H1 (cell line): ENCODE measurements at regions not wholly inside any gene's neighbourhood (a gene's known extent, or its start where the extent isn't known, plus 50 kb on each side); places are given as distances from the start of the nearest gene placed in this dataset.

Experiments used
- CTCF ChIA-PET: fragments of 300-600 bp; sonication (Branson Sonifier 250); formaldehyde crosslinking; loops from one replicate; lab custom pipeline; 2021; ENCODE audit not compliant: partially characterized antibody; lab: Charles Lee
- POLR2A ChIA-PET: fragments of 300-600 bp; sonication (Branson Sonifier 250); formaldehyde crosslinking; loops from one replicate; lab custom pipeline; 2021; ENCODE audit warnings: inconsistent platforms; ENCODE audit not compliant: partially characterized antibody; lab: Charles Lee
- DNase-seq, 2 experiments: peaks; one replicate each; pipeline versions ENCODE4 v3.0.0 to v3.0.0-alpha.2; 2010 to 2022; ENCODE audit warnings: low spot score in 2 of 2, low read depth in 1 of 2, mixed read lengths in 1 of 2
- FAIRE-seq: peaks from 2 replicates; lab custom pipeline; 2011; peaks lifted over from hg19 to GRCh38; lab: Jason Lieb, UNC
- H2AFZ ChIP-seq: 2 replicates; pipeline ENCODE4 v1.8.1; 2012; ENCODE audit warnings: low read length, inconsistent platforms
- H2AK5ac ChIP-seq: 2 replicates; pipeline ENCODE4 v1.6.1; 2013; ENCODE audit warnings: low read depth, low read length
- H2BK120ac ChIP-seq: replicated peaks from 2 replicates; pipeline ENCODE3; 2013; ENCODE audit warnings: low read depth, low read length, inconsistent platforms
- H2BK12ac ChIP-seq: 2 replicates; pipeline ENCODE4 v1.6.1; 2013; ENCODE audit warnings: low read depth, low read length
- H2BK15ac ChIP-seq: 2 replicates; pipeline ENCODE4 v1.6.1; 2013; ENCODE audit warnings: low read length
- H2BK20ac ChIP-seq: 2 replicates; pipeline ENCODE4 v1.6.1; 2013; ENCODE audit warnings: low read length
- H2BK5ac ChIP-seq: 2 replicates; pipeline ENCODE4 v1.6.1; 2013; ENCODE audit warnings: low read depth, low read length
- H3K14ac ChIP-seq: 2 replicates; pipeline ENCODE4 v1.6.1; 2013; ENCODE audit warnings: inconsistent platforms; ENCODE audit not compliant: insufficient read length
- H3K18ac ChIP-seq: 2 replicates; pipeline ENCODE4 v1.6.1; 2013; ENCODE audit warnings: low read length; ENCODE audit errors: extremely low read depth
- H3K23ac ChIP-seq: 2 replicates; pipeline ENCODE4 v1.6.1; 2013; ENCODE audit warnings: inconsistent platforms; ENCODE audit not compliant: insufficient read length
- H3K23me2 ChIP-seq: 2 replicates; pipeline ENCODE4 v1.6.1; 2013; ENCODE audit warnings: low read depth, low read length
- H3K27ac ChIP-seq: 2 replicates; pipeline ENCODE4 v1.6.1; 2011; ENCODE audit warnings: low read depth, low read length, inconsistent platforms
- H3K27me3 ChIP-seq, 4 experiments: replicated peaks in 1 of 4; 1 replicate in 1 of 4; 2 replicates in 3 of 4; pipeline versions ENCODE4 v1.6.1 to v1.8.1; 2011 to 2013; ENCODE audit warnings: low read length in 3 of 4, mild to moderate bottlenecking in 3 of 4, inconsistent platforms in 2 of 4, mixed read lengths in 2 of 4, moderate library complexity in 1 of 4; ENCODE audit not compliant: control insufficient read depth in 3 of 4, insufficient read depth in 3 of 4; ENCODE audit errors: extremely low read depth in 1 of 4
- H3K36me3 ChIP-seq, 4 experiments: 2 replicates each; pipeline versions ENCODE4 v1.6.1 to v1.8.1; 2011 to 2013; ENCODE audit warnings: mild to moderate bottlenecking in 4 of 4, low read length in 3 of 4, moderate library complexity in 2 of 4, control low read depth in 1 of 4, inconsistent platforms in 1 of 4; ENCODE audit not compliant: insufficient read depth in 4 of 4, control insufficient read depth in 2 of 4
- H3K4ac ChIP-seq: replicated peaks from 2 replicates; pipeline ENCODE3; 2013; ENCODE audit warnings: low read length, low read depth, mixed read lengths, inconsistent platforms; ENCODE audit not compliant: insufficient read length
- H3K4me1 ChIP-seq, 4 experiments: replicated peaks in 1 of 4; 1 replicate in 1 of 4; 2 replicates in 3 of 4; pipeline versions ENCODE4 v1.6.1 to v1.8.1; 2011 to 2013; ENCODE audit warnings: low read length in 3 of 4, inconsistent platforms in 2 of 4, mixed read lengths in 1 of 4; ENCODE audit not compliant: insufficient read depth in 4 of 4, control insufficient read depth in 3 of 4
- H3K4me2 ChIP-seq, 2 experiments: 2 replicates each; pipeline versions ENCODE4 v1.6.1 to v1.8.1; 2011 to 2013; ENCODE audit warnings: low read depth in 2 of 2, low read length in 2 of 2, control low read depth in 1 of 2, inconsistent platforms in 1 of 2, mild to moderate bottlenecking in 1 of 2; ENCODE audit not compliant: insufficient read depth in 1 of 2
- H3K4me3 ChIP-seq, 4 experiments: fragments of 200-600, 300-600 bp in 1 of 4; sonication (generic), shearing (Covaris generic), sonication (Bioruptor Twin) in 1 of 4; 2 replicates each; pipeline versions ENCODE4 v1.5.1 to v1.8.1; 2011 to 2016; ENCODE audit warnings: low read length in 4 of 4, low read depth in 3 of 4, control low read depth in 2 of 4, inconsistent platforms in 2 of 4, mild to moderate bottlenecking in 2 of 4, mixed read lengths in 1 of 4, moderate library complexity in 1 of 4; ENCODE audit not compliant: insufficient read depth in 2 of 4; ENCODE audit errors: extremely low read depth in 1 of 4
- H3K56ac ChIP-seq: replicated peaks from 2 replicates; pipeline ENCODE3; 2013; ENCODE audit warnings: low read depth, mild to moderate bottlenecking, mixed read lengths, low read length, inconsistent platforms; ENCODE audit not compliant: insufficient read length
- H3K79me1 ChIP-seq: 2 replicates; pipeline ENCODE4 v1.6.1; 2013; ENCODE audit warnings: low read depth, low read length, control low read depth
- H3K79me2 ChIP-seq, 2 experiments: 2 replicates each; pipeline versions ENCODE4 v1.6.1 to v1.8.1; 2012 to 2013; ENCODE audit warnings: low read length in 2 of 2, mild to moderate bottlenecking in 2 of 2, inconsistent platforms in 1 of 2; ENCODE audit not compliant: insufficient read depth in 2 of 2, control insufficient read depth in 1 of 2
- H3K9ac ChIP-seq, 4 experiments: replicated peaks in 1 of 4; 1 replicate in 1 of 4; 2 replicates in 3 of 4; pipeline versions ENCODE4 v1.6.1 to v1.8.1; 2011 to 2013; ENCODE audit warnings: low read depth in 3 of 4, low read length in 3 of 4, control low read depth in 2 of 4, mild to moderate bottlenecking in 2 of 4, moderate library complexity in 2 of 4, inconsistent platforms in 1 of 4; ENCODE audit errors: extremely low read depth in 1 of 4
- H3K9me3 ChIP-seq, 2 experiments: 2 replicates each; pipeline versions ENCODE4 v1.6.1 to v1.8.1; 2012 to 2013; ENCODE audit warnings: mild to moderate bottlenecking in 2 of 2, moderate library complexity in 2 of 2, control low read depth in 1 of 2, inconsistent platforms in 1 of 2, low read depth in 1 of 2, low read length in 1 of 2, mixed read lengths in 1 of 2; ENCODE audit not compliant: insufficient read depth in 2 of 2
- H4K20me1 ChIP-seq, 2 experiments: replicated peaks in 1 of 2; 2 replicates each; pipeline versions ENCODE3 to v1.8.1; 2011 to 2013; ENCODE audit warnings: inconsistent platforms in 2 of 2, low read length in 2 of 2, mild to moderate bottlenecking in 1 of 2; ENCODE audit not compliant: insufficient read depth in 2 of 2, control insufficient read depth in 1 of 2
- H4K5ac ChIP-seq: 2 replicates; pipeline ENCODE4 v1.6.1; 2013; ENCODE audit warnings: low read length, low read depth, mixed read lengths, inconsistent platforms; ENCODE audit not compliant: insufficient read length
- H4K8ac ChIP-seq: 2 replicates; pipeline ENCODE4 v1.8.0; 2013; ENCODE audit warnings: mild to moderate bottlenecking, moderate library complexity, low read length, inconsistent platforms; ENCODE audit not compliant: insufficient read depth; ENCODE audit errors: extremely low read depth
- H4K91ac ChIP-seq: replicated peaks from 2 replicates; pipeline ENCODE3; 2013; ENCODE audit warnings: low read length, mixed read lengths, inconsistent platforms; ENCODE audit not compliant: insufficient read length
- E2F6 ChIP-seq: IDR thresholded peaks from 2 replicates; pipeline ENCODE4 v1.6.1; 2012; ENCODE audit warnings: inconsistent platforms
- EP300 ChIP-seq, 2 experiments: IDR thresholded peaks; 1 replicate in 1 of 2; 2 replicates in 1 of 2; pipeline ENCODE4 v1.6.1; 2011 to 2012; ENCODE audit warnings: low read depth in 2 of 2, low read length in 2 of 2, mild to moderate bottlenecking in 2 of 2, borderline replicate concordance in 1 of 2, inconsistent platforms in 1 of 2, moderate library complexity in 1 of 2
- EZH2 ChIP-seq: fragments of 200-600 bp; sonication (generic); IDR thresholded peaks from 2 replicates; pipeline ENCODE4 v1.7.1; 2012; ENCODE audit warnings: low read depth, mild to moderate bottlenecking, moderate library complexity, low read length, inconsistent platforms; ENCODE audit not compliant: severe bottlenecking
- HDAC6 ChIP-seq: IDR thresholded peaks from one replicate; pipeline ENCODE4 v1.7.1; 2012; ENCODE audit warnings: low read depth, mild to moderate bottlenecking, inconsistent platforms, low read length, moderate library complexity
- JUND ChIP-seq: IDR thresholded peaks from 2 replicates; pipeline ENCODE4 v1.6.1; 2011; ENCODE audit warnings: mild to moderate bottlenecking, improper control_type of control experiment, low read length
- NANOG ChIP-seq: IDR thresholded peaks from 2 replicates; pipeline ENCODE4 v1.6.1; 2011; ENCODE audit warnings: low read length, low read depth, mild to moderate bottlenecking, inconsistent platforms; ENCODE audit not compliant: insufficient read depth, poor library complexity, severe bottlenecking
- POU5F1 ChIP-seq: IDR thresholded peaks from 2 replicates; pipeline ENCODE4 v1.6.1; 2011; ENCODE audit warnings: low read depth, mild to moderate bottlenecking, low read length, moderate library complexity
- SAP30 ChIP-seq: fragments of 300-600 bp; sonication (generic); IDR thresholded peaks from 2 replicates; pipeline ENCODE4 v1.7.1; 2012; ENCODE audit warnings: low read length, moderate library complexity, mild to moderate bottlenecking, inconsistent platforms; ENCODE audit not compliant: insufficient read depth, insufficient replicate concordance
- SRF ChIP-seq: IDR thresholded peaks from 2 replicates; pipeline ENCODE4 v1.6.1; 2011; ENCODE audit warnings: mild to moderate bottlenecking, low read depth, low read length, moderate library complexity
- TAF1 ChIP-seq: IDR thresholded peaks from 2 replicates; pipeline ENCODE4 v1.6.1; 2011; ENCODE audit warnings: mild to moderate bottlenecking, low read depth, low read length
- TBP ChIP-seq: IDR thresholded peaks from 2 replicates; pipeline ENCODE4 v1.6.1; 2011; ENCODE audit warnings: low read depth, low read length, improper control_type of control experiment
- TEAD4 ChIP-seq: IDR thresholded peaks from 2 replicates; pipeline ENCODE4 v1.6.1; 2012; ENCODE audit warnings: low read depth, low read length, inconsistent platforms, mixed read lengths
- WGBS, 2 experiments: shearing (Covaris generic) in 1 of 2; methylation state at CpG; one replicate each; pipeline versions ENCODE4 v1.1.6 to v1.1.7; 2013 to 2015; ENCODE audit warnings: low lambda C conversion rate in 2 of 2, mixed read lengths in 2 of 2, inconsistent platforms in 1 of 2, low coverage in 1 of 2, missing lambda C conversion rate in 1 of 2; ENCODE audit not compliant: insufficient replicate concordance in 2 of 2, insufficient coverage in 1 of 2, insufficient read length in 1 of 2; ENCODE audit errors: extremely low coverage in 1 of 2, missing lambda C conversion rate in 1 of 2; 5-methylcytosine and 5-hydroxymethylcytosine counted together

GRCh38 chr13:64697226-64697625 lies 2532.9 kb downstream of the PCDH9 start:
- no peak for DNase-seq
- FAIRE-seq = no peak
- Histone ChIP-seq H3K9me3 (no peaks in the 10 kb centered on the region), H3K56ac (no peak overlapping the region), H3K23ac (no peak overlapping the region), H2BK12ac (no peak overlapping the region), H2BK20ac (no peak overlapping the region), H2AK5ac (no peak overlapping the region), H3K36me3 (no peaks in the 10 kb centered on the region), H3K9ac (no peak overlapping the region), H3K4me2 (no peak overlapping the region), H3K27ac (no peak overlapping the region), H3K79me1 (no peaks in the 10 kb centered on the region), H4K5ac (no peak overlapping the region), H2BK120ac (no peak overlapping the region), H4K91ac (no peak overlapping the region), H3K4ac (no peak overlapping the region), H2AFZ (no peak overlapping the region), H4K20me1 (no peaks in the 10 kb centered on the region), H3K4me3 (no peak overlapping the region), H3K27me3 (no peaks in the 10 kb centered on the region), H3K79me2 (no peaks in the 10 kb centered on the region), H3K14ac (no peak overlapping the region), H3K4me1 (no peaks in the 10 kb centered on the region), H3K18ac (no peak overlapping the region), H2BK5ac (no peak overlapping the region), H4K8ac (no peak overlapping the region), H2BK15ac (no peak overlapping the region), H3K23me2 (no peaks in the 10 kb centered on the region)
- POLR2A ChIA-PET = no interaction called here
- TF ChIP-seq SAP30 (no peak), POU5F1 (no peak), NANOG (no peak), TBP (no peak), HDAC6 (no peak), SRF (no peak), TAF1 (no peak), TEAD4 (no peak), EP300 (IDR thresholded peaks at IDR 0.05; ENCODE audit: borderline replicate concordance in 1 of 2, low read depth in 2 of 2, low read length in 2 of 2) (no peak), EZH2 (no peak), JUND (no peak), E2F6 (no peak)
- 69% methylated on average over 2 of the region's 2 CpGs; no CpG with 5 or more reads in 1 of the 2 experiments for WGBS, 2 experiments
- CTCF ChIA-PET = interaction anchor here (0.8 kb wide), 1 partner anchor 12 kb away, joined by 3 read pairs; no protein-coding TSS in a partner anchor
